GM06990 (cell line): ENCODE measurements at regions not wholly inside any gene's neighbourhood (a gene's known extent, or its start where the extent isn't known, plus 50 kb on each side); places are given as distances from the start of the nearest gene placed in this dataset.

Experiments used
- DNase-seq: peaks from one replicate; pipeline ENCODE4 v3.0.0-alpha.2; 2011; ENCODE audit not compliant: insufficient read length; ENCODE audit errors: extremely low read depth
- H3K27me3 ChIP-seq: replicated peaks from 2 replicates; pipeline ENCODE4 v1.6.0; 2011; ENCODE audit warnings: low read length; ENCODE audit not compliant: control insufficient read depth, insufficient read depth
- H3K36me3 ChIP-seq: 2 replicates; pipeline ENCODE4 v1.5.1; 2011; ENCODE audit warnings: low read length; ENCODE audit not compliant: control insufficient read depth, insufficient read depth
- H3K4me3 ChIP-seq: replicated peaks from 2 replicates; pipeline ENCODE4 v1.5.1; 2011; ENCODE audit warnings: low read depth, mild to moderate bottlenecking, control low read depth, low read length
- TF ChIP-seq, protein P1 (sequence below): IDR thresholded peaks from 2 replicates; pipeline ENCODE4 v1.5.1; 2011; ENCODE audit warnings: low read length, control low read depth, mild to moderate bottlenecking, inconsistent platforms; ENCODE audit not compliant: insufficient read depth, poor library complexity, severe bottlenecking

- Histone ChIP-seq H3K27me3 (no peaks in the 10 kb centered on the region; the same call in 1 of the 2 replicates), H3K4me3 (no peak overlapping the region), H3K36me3 (no peaks in the 10 kb centered on the region)
- TF ChIP-seq, protein P1, sequence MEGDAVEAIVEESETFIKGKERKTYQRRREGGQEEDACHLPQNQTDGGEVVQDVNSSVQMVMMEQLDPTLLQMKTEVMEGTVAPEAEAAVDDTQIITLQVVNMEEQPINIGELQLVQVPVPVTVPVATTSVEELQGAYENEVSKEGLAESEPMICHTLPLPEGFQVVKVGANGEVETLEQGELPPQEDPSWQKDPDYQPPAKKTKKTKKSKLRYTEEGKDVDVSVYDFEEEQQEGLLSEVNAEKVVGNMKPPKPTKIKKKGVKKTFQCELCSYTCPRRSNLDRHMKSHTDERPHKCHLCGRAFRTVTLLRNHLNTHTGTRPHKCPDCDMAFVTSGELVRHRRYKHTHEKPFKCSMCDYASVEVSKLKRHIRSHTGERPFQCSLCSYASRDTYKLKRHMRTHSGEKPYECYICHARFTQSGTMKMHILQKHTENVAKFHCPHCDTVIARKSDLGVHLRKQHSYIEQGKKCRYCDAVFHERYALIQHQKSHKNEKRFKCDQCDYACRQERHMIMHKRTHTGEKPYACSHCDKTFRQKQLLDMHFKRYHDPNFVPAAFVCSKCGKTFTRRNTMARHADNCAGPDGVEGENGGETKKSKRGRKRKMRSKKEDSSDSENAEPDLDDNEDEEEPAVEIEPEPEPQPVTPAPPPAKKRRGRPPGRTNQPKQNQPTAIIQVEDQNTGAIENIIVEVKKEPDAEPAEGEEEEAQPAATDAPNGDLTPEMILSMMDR: no peak
- no peak for DNase-seq
Measured at GRCh38 chr20:51129147-51129776, 106.4 kb upstream of the KCNG1 start.

DNA sequence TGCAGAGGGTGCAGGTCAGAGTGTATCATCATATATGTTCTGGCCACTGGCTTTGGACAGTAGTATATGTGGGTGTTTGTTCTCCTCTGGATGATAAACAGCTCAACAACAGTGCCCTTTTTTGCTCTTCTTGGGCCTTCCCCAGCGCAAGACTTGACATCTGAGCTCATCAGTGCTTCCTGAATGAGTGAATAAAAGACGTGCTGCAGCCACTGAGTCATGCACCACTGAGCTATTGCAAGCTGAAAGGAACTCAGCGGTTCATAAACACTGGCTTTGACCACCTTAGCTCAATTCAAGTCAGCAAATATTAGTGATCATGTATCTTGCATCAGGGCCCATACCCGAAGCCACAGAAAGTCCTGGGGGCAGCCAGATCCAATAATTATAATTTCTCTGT lies 105.3 kb upstream of the KCNG1 start:
- H3K4me3 ChIP-seq: no peak overlapping the region
- no peaks in the 10 kb centered on the region for H3K36me3 ChIP-seq
- TF ChIP-seq, protein P1: no peak
- H3K27me3 ChIP-seq: peaks cover 1% of the 10 kb centered on the region; the same call in 1 of the 2 replicates
- DNase-seq: no peak

DNA sequence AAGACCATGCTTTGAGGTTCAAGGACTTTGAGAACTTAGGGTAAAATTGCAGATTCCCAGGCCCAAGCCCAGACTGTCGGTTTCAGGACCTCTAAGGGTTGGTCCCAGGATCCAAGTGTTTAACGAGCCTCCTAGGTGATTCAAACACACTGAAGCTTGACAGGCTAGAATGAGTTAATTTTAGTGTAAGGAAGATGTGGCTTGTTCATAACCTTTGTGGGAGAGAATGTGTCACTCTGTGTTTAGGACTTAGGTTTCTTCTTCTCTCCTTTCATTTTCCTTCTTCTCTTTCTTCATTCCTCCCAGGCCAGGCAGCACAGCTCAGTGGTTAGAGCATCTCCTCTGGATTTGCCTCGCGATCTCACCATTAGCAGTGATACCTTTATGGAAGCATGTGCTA lies 104.8 kb upstream of the KCNG1 start:
- Histone ChIP-seq H3K36me3 (no peaks in the 10 kb centered on the region), H3K4me3 (no peak overlapping the region), H3K27me3 (peaks cover 1% of the 10 kb centered on the region; the same call in 1 of the 2 replicates)
- TF ChIP-seq, protein P1: no peak
- DNase-seq: no peak

- no peak for DNase-seq
- TF ChIP-seq, protein P1: no peak
Measured at GRCh38 chr20:51126337-51126736, 103.4 kb upstream of the KCNG1 start.

GRCh38 chr20:51125780-51126179 lies 102.9 kb upstream of the KCNG1 start:
- H3K36me3 ChIP-seq: no peaks in the 10 kb centered on the region
- no peak overlapping the region for H3K4me3 ChIP-seq
- DNase-seq: no peak
- TF ChIP-seq, protein P1: no peak
- peaks cover 1% of the 10 kb centered on the region; the same call in 1 of the 2 replicates for H3K27me3 ChIP-seq

More at GRCh38 chr20:51126337-51126736, 103.4 kb upstream of the KCNG1 start:
- Histone ChIP-seq H3K36me3 (no peaks in the 10 kb centered on the region), H3K27me3 (peaks cover 1% of the 10 kb centered on the region; the same call in 1 of the 2 replicates), H3K4me3 (no peak overlapping the region)
